ENCODE measurements at regions not wholly inside any gene's neighbourhood (a gene's known extent, or its start where the extent isn't known, plus 50 kb on each side); places are given as distances from the start of the nearest gene placed in this dataset.

DNA sequence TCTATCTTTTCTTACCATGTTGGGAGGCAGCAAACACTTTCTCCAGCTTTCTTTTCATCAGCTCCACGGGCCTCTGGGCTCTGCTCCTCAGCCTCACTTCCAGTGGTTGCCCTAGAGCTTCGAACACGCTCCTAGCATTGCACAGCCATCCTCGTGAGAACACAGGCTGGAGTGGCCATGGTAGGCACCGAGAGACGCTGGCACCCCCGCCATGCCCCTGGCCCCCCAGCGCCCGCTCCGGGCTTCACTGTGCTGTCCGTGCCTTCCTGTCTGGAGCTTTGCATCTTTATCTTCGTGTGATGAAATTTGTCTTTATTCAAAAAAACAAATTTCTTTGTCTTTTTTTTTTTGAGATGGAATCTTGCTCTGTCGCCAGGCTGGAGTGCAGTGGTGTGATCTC, 352.2 kb downstream of the TMEM121 start:
- Histone ChIP-seq H2AFZ (ENCODE audit: insufficient read depth, low read depth, low read length, poor library complexity, severe bottlenecking) (no peak overlapping the region), H3K4me1 (ENCODE audit: control insufficient read depth in 2 of 2, insufficient read depth in 2 of 2, low read length in 2 of 2) (no peaks in the 10 kb centered on the region), H3K9me3 (ENCODE audit: control extremely low read depth in 1 of 3, control insufficient read depth in 2 of 3, insufficient read depth in 1 of 3, low read length in 2 of 3) (no peaks in the 10 kb centered on the region), H3K4me3 (ENCODE audit: control extremely low read depth in 1 of 5, extremely low read depth in 1 of 5, insufficient read depth in 1 of 5, low read depth in 2 of 5, low read length in 4 of 5) (no peak overlapping the region), H3K27me3 (replicated peaks in 1 of 4; ENCODE audit: control extremely low read depth in 1 of 4, control insufficient read depth in 3 of 4, insufficient read depth in 4 of 4, low read length in 3 of 4) (no peaks in the 10 kb centered on the region), H3K9ac (ENCODE audit: low read length) (no peak overlapping the region), H3K79me2 (ENCODE audit: control insufficient read depth, insufficient read depth, low read length) (no peaks in the 10 kb centered on the region), H4K20me1 (ENCODE audit: control insufficient read depth, insufficient read depth, low read length, poor library complexity, severe bottlenecking) (no peaks in the 10 kb centered on the region), H3K27ac (ENCODE audit: low read length in 2 of 2) (no peak overlapping the region), H3K4me2 (replicated peaks; ENCODE audit: low read depth, low read length, poor library complexity, severe bottlenecking) (no peak overlapping the region), H3K36me3 (replicated peaks in 1 of 2; ENCODE audit: control extremely low read depth in 1 of 2, control insufficient read depth in 1 of 2, extremely low read depth in 1 of 2, insufficient read depth in 2 of 2, low read length in 1 of 2) (no peaks in the 10 kb centered on the region)
- TF ChIP-seq, protein P1, sequence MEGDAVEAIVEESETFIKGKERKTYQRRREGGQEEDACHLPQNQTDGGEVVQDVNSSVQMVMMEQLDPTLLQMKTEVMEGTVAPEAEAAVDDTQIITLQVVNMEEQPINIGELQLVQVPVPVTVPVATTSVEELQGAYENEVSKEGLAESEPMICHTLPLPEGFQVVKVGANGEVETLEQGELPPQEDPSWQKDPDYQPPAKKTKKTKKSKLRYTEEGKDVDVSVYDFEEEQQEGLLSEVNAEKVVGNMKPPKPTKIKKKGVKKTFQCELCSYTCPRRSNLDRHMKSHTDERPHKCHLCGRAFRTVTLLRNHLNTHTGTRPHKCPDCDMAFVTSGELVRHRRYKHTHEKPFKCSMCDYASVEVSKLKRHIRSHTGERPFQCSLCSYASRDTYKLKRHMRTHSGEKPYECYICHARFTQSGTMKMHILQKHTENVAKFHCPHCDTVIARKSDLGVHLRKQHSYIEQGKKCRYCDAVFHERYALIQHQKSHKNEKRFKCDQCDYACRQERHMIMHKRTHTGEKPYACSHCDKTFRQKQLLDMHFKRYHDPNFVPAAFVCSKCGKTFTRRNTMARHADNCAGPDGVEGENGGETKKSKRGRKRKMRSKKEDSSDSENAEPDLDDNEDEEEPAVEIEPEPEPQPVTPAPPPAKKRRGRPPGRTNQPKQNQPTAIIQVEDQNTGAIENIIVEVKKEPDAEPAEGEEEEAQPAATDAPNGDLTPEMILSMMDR (IDR thresholded peaks at IDR 0.05): no peak
- no peak for TF ChIP-seq EZH2 (IDR thresholded peaks at IDR 0.05; ENCODE audit: borderline replicate concordance, insufficient read depth, low read depth, low read length, poor library complexity, severe bottlenecking)
- ChIA-PET POLR2A (no interaction called here), CTCF (no interaction called here)
- intact Hi-C loops (cut with micrococcal nuclease): no loop called here
- Mint-ChIP-seq H3K4me1 (no peaks in the 10 kb centered on the region), H3K27me3 (no peaks in the 10 kb centered on the region), H3K9me3 (ENCODE audit: insufficient read depth) (no peaks in the 10 kb centered on the region), H3K27ac (no peak overlapping the region), H3K4me3 (no peak overlapping the region)
- DNase-seq: no peak
- no peak for ATAC-seq (ENCODE audit: low read depth)
- WGBS (ENCODE audit: insufficient coverage): no CpG with 5 or more reads among the region's 13 CpGs

DNA sequence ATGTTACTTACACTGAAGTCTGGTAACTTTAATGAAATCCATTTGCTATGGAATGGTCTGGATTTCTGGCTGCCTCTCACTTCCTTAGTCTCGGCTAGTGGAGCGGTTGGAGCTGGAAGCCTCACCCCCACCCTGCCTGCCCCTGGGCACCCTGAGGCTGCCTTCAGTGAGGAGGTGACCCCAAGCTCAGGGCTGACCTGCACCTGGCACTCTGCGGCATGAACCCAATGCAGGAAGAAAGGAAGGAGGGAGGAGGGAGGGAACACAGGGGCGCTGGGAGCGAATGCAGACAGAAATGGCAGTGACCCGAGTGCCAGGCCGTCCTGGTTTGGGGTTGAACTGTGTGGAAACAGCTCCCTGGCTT, 353.1 kb downstream of the TMEM121 start:
- Mint-ChIP-seq H3K4me3 (no peak overlapping the region), H3K4me1 (no peaks in the 10 kb centered on the region), H3K27me3 (no peaks in the 10 kb centered on the region), H3K9me3 (ENCODE audit: insufficient read depth) (no peaks in the 10 kb centered on the region), H3K27ac (no peak overlapping the region)
- Histone ChIP-seq H3K27me3 (replicated peaks in 1 of 4; ENCODE audit: control extremely low read depth in 1 of 4, control insufficient read depth in 3 of 4, insufficient read depth in 4 of 4, low read length in 3 of 4) (no peaks in the 10 kb centered on the region), H3K4me2 (replicated peaks; ENCODE audit: low read depth, low read length, poor library complexity, severe bottlenecking) (no peak overlapping the region), H2AFZ (ENCODE audit: insufficient read depth, low read depth, low read length, poor library complexity, severe bottlenecking) (no peak overlapping the region), H3K36me3 (replicated peaks in 1 of 2; ENCODE audit: control extremely low read depth in 1 of 2, control insufficient read depth in 1 of 2, extremely low read depth in 1 of 2, insufficient read depth in 2 of 2, low read length in 1 of 2) (no peaks in the 10 kb centered on the region), H3K4me3 (ENCODE audit: control extremely low read depth in 1 of 5, extremely low read depth in 1 of 5, insufficient read depth in 1 of 5, low read depth in 2 of 5, low read length in 4 of 5) (no peak overlapping the region), H4K20me1 (ENCODE audit: control insufficient read depth, insufficient read depth, low read length, poor library complexity, severe bottlenecking) (no peaks in the 10 kb centered on the region), H3K79me2 (ENCODE audit: control insufficient read depth, insufficient read depth, low read length) (no peaks in the 10 kb centered on the region), H3K9me3 (ENCODE audit: control extremely low read depth in 1 of 3, control insufficient read depth in 2 of 3, insufficient read depth in 1 of 3, low read length in 2 of 3) (no peaks in the 10 kb centered on the region), H3K4me1 (ENCODE audit: control insufficient read depth in 2 of 2, insufficient read depth in 2 of 2, low read length in 2 of 2) (no peaks in the 10 kb centered on the region), H3K9ac (ENCODE audit: low read length) (no peak overlapping the region), H3K27ac (ENCODE audit: low read length in 2 of 2) (no peak overlapping the region)
- ATAC-seq (ENCODE audit: low read depth) (no peak), DNase-seq (no peak)
- TF ChIP-seq, protein P1 (IDR thresholded peaks at IDR 0.05): no peak
- TF ChIP-seq EZH2 (IDR thresholded peaks at IDR 0.05; ENCODE audit: borderline replicate concordance, insufficient read depth, low read depth, low read length, poor library complexity, severe bottlenecking): no peak
- no CpG with 5 or more reads among the region's 7 CpGs for WGBS (ENCODE audit: insufficient coverage)
- intact Hi-C loops (cut with micrococcal nuclease): no loop called here
- ChIA-PET CTCF (no interaction called here), POLR2A (no interaction called here)
